Lower lobe of right lung (tissue), 2 donors: ENCODE measurements at regions not wholly inside any gene's neighbourhood (a gene's known extent, or its start where the extent isn't known, plus 50 kb on each side); places are given as distances from the start of the nearest gene placed in this dataset.

Source experiments
- ATAC-seq, 2 donors: fragments of 200-7000 bp; cut with Tn5 transposase; one replicate each; pipeline ENCODE4 v1.9.1; 2020 to 2022; ENCODE audit warnings: mild to moderate bottlenecking in 2 of 2, moderate library complexity in 2 of 2
- DNase-seq: peaks from one replicate; pipeline ENCODE4 v3.0.0-alpha.2; 2020
- H3K27ac ChIP-seq: fragments of 200-600 bp; one replicate; pipeline ENCODE4 v1.8.0; 2022
- H3K27me3 ChIP-seq: fragments of 200-600 bp; one replicate; pipeline ENCODE4 v1.8.0; 2022; ENCODE audit warnings: low read depth
- H3K36me3 ChIP-seq: fragments of 200-600 bp; one replicate; pipeline ENCODE4 v1.8.0; 2022; ENCODE audit warnings: mild to moderate bottlenecking
- H3K4me1 ChIP-seq: fragments of 200-600 bp; one replicate; pipeline ENCODE4 v1.8.0; 2022
- H3K4me3 ChIP-seq: fragments of 200-600 bp; one replicate; pipeline ENCODE4 v1.8.0; 2022; ENCODE audit warnings: mild to moderate bottlenecking
- H3K9me3 ChIP-seq: fragments of 200-600 bp; one replicate; pipeline ENCODE4 v1.8.0; 2022
- intact Hi-C: fragments of 100-400 bp; cut with DNase I; formaldehyde crosslinking; loops from one replicate; pipeline ENCODE4 v1.11.0; 2022
- TF ChIP-seq, protein P1 (sequence below): fragments of 200-600 bp; IDR thresholded peaks from one replicate; pipeline ENCODE4 v1.8.0; 2022; ENCODE audit warnings: antibody characterized with exemption, mild to moderate bottlenecking
- donor health status: DM: no; HTN: yes; CAD: no; lungs with severe emphysema.

DNA sequence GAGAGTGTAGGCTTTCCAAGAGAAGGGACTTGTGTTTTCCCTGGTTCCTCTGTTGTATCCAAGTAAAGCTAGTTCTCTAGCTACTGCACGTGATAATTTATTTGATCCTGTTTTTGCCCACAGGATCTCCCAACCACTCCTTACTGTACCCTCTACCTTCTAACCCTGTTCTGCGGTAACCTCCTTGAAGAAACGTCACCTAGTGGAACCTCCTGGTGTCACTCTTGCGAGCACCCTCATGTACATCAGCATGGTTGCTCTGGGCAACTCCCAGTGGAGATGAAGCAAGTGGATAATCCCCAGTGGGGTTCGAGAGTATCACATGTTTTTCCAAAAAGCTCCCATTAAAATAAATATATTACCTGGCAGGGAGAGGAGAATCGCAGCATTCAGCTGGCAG, 108.9 kb upstream of the CLMP start:
- Histone ChIP-seq H3K27ac (no peak overlapping the region), H3K4me3 (no peak overlapping the region), H3K4me1 (peaks cover 21% of the 10 kb centered on the region), H3K36me3 (no peaks in the 10 kb centered on the region), H3K9me3 (no peaks in the 10 kb centered on the region), H3K27me3 (peaks cover 24% of the 10 kb centered on the region)
- ATAC-seq (no peak), DNase-seq (no peak)
- intact Hi-C loops = loop anchor here (5.0 kb wide), 1 partner anchor 173 kb away; no protein-coding TSS in a partner anchor
- TF ChIP-seq, protein P1, sequence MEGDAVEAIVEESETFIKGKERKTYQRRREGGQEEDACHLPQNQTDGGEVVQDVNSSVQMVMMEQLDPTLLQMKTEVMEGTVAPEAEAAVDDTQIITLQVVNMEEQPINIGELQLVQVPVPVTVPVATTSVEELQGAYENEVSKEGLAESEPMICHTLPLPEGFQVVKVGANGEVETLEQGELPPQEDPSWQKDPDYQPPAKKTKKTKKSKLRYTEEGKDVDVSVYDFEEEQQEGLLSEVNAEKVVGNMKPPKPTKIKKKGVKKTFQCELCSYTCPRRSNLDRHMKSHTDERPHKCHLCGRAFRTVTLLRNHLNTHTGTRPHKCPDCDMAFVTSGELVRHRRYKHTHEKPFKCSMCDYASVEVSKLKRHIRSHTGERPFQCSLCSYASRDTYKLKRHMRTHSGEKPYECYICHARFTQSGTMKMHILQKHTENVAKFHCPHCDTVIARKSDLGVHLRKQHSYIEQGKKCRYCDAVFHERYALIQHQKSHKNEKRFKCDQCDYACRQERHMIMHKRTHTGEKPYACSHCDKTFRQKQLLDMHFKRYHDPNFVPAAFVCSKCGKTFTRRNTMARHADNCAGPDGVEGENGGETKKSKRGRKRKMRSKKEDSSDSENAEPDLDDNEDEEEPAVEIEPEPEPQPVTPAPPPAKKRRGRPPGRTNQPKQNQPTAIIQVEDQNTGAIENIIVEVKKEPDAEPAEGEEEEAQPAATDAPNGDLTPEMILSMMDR = no peak

DNA sequence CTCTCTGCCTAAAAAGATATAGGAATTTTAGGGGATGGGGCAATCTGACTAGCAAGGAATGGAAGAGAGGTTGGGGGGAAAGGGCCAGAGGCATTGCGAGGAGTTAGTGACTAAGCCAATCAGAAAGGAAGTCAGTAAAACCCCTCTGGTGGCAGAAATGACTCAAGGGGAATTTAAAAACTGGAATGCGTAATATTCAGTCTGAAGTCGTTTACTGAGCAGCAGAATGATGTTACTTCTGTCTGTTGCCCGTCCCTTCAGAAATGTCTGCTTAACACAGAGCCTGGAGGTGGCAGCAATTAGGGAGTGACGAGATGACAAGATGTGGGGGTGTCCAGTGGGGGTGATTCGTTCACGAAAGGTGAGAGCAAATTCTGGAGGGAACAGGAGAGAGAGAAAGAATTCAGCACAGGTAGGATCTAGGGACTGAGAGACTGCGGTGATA, 107.7 kb upstream of the CLMP start:
- peaks cover 30% of the 10 kb centered on the region for H3K27me3 ChIP-seq
- DNase-seq = no peak
- TF ChIP-seq, protein P1 = no peak
- no peaks in the 10 kb centered on the region for H3K36me3 ChIP-seq
- H3K4me1 ChIP-seq = peaks cover 21% of the 10 kb centered on the region
- intact Hi-C loops = loop anchor here (5.0 kb wide), 1 partner anchor 175 kb away; no protein-coding TSS in a partner anchor
- H3K4me3 ChIP-seq = no peak overlapping the region
- no peak overlapping the region for H3K27ac ChIP-seq
- H3K9me3 ChIP-seq = no peaks in the 10 kb centered on the region
- no peak for ATAC-seq

DNA sequence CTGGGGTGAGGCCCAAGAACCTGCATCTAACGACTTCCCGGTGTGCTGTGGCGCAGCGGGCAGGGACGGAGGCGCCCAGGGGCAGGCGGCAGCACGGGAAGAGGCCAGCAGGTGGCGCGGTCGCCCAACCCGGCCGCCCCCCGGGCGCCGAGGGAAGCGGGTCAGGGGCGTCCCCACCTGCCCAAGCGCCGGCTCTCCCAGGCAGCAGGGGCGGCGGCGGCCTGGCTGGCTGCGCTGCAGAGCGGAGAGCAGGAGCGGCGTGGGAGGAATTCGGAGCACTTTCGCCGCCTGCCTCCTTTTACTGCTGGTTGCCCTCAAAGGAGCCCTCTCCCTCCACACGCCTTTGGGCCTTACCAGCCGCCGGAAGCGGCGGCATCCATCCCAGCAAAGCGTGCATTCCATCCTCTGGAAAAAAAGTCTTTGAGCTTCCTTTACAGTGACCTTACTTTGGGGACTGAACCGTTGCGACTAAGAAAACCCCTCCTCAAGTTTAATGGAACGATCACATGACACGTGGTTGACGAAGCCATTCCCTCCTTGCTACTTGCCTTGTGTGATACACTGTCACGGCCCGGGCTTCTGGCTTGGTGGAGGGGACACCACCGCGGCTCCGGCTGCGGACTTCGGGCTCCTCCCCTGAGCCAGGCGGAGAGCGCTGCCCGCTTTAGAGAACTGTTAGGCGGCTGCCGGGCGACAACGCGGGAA, 106.8 kb upstream of the CLMP start:
- ATAC-seq (peak; percentile 90 to 92), DNase-seq (peak; percentile 74)
- intact Hi-C loops = loop anchor here (5.0 kb wide), 1 partner anchor 175 kb away; no protein-coding TSS in a partner anchor
- TF ChIP-seq, protein P1 = peak; percentile 91
- H3K36me3 ChIP-seq = no peaks in the 10 kb centered on the region
- H3K27me3 ChIP-seq = peaks cover 30% of the 10 kb centered on the region
- peaks cover 21% of the 10 kb centered on the region for H3K4me1 ChIP-seq
- H3K9me3 ChIP-seq = no peaks in the 10 kb centered on the region
- H3K4me3 ChIP-seq = peak overlapping the region; percentile 53
- H3K27ac ChIP-seq = no peak overlapping the region

DNA sequence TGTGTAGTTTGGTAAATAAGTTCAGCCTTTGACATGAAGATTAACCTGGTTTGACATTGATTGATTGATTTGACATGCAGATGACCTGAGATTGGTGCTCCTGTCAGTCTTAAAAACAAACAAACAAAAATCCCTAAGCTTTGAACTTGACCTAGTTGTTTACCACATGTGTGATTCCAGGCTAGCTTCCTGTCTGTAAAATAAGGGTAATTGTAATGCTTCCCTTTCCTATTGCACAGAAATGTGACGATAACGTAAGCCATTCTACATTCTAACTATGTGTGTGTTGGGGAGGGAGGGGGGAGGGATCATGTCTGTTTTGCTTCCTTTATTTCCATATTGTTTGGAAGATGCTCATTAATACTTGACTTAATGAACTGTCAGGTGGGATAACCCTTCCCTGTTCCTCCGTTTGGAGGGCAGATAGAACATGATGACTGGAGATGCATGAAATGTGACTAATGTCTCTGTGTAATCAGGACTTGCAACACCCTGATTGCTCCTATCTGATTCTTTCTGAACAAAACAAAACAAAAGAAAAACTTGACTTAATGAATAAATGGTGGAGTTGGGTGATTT, 106.1 kb upstream of the CLMP start:
- TF ChIP-seq, protein P1 = no peak
- peak overlapping the region; percentile 53 for H3K4me3 ChIP-seq
- H3K27me3 ChIP-seq = peaks cover 30% of the 10 kb centered on the region
- intact Hi-C loops = loop anchor here (5.0 kb wide), 1 partner anchor 176 kb away; no protein-coding TSS in a partner anchor
- no peak for ATAC-seq
- no peak overlapping the region for H3K27ac ChIP-seq
- H3K4me1 ChIP-seq = peaks cover 21% of the 10 kb centered on the region
- no peaks in the 10 kb centered on the region for H3K9me3 ChIP-seq
- no peaks in the 10 kb centered on the region for H3K36me3 ChIP-seq
- DNase-seq = no peak

DNA sequence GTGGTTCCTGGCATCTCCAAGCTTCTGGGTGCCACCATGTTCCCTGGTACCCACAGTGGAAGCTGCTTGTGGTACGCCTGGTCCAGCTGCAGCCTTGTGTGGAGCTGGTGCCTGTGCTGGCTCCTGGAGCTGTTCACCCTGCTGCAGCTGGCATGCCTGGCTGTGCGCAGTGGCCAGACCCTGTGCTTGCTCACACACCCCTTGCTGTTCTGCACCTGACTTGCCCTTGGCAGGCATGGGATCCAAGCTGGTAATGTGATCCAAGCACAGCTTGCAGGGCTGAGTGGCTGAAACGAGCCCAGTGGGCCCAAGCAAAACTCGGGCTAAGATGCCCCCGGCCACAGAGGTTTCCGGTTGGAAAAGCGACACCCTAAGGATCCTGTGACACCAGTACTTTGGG, 104.7 kb upstream of the CLMP start:
- intact Hi-C loops = loop anchor here (5.0 kb wide), 1 partner anchor 178 kb away; no protein-coding TSS in a partner anchor
- H3K27ac ChIP-seq = no peak overlapping the region
- no peaks in the 10 kb centered on the region for H3K36me3 ChIP-seq
- no peak for ATAC-seq
- H3K9me3 ChIP-seq = no peaks in the 10 kb centered on the region
- TF ChIP-seq, protein P1 = no peak
- DNase-seq = no peak
- H3K27me3 ChIP-seq = peaks cover 30% of the 10 kb centered on the region
- no peak overlapping the region for H3K4me3 ChIP-seq
- H3K4me1 ChIP-seq = peaks cover 21% of the 10 kb centered on the region
